HepG2 (cell line): ENCODE measurements at regions not wholly inside any gene's neighbourhood (a gene's known extent, or its start where the extent isn't known, plus 50 kb on each side); places are given as distances from the start of the nearest gene placed in this dataset.

ENCODE experiments used
- ARHGAP35 ChIP-seq: sonication (generic); formaldehyde crosslinking; IDR thresholded peaks from 2 replicates; pipeline ENCODE4 v1.9.0; 2022; ENCODE audit warnings: mild to moderate bottlenecking, inconsistent platforms, moderate library complexity, missing genetic modification reagents, borderline replicate concordance
- E2F5 ChIP-seq: sonication (generic); formaldehyde crosslinking; conservative IDR thresholded peaks from 2 replicates; pipeline ENCODE4 v1.4.0; 2020; ENCODE audit warnings: missing genetic modification reagents
- ELK4 ChIP-seq: sonication (generic); formaldehyde crosslinking; IDR thresholded peaks from 2 replicates; pipeline ENCODE4 v1.9.0; 2021; ENCODE audit warnings: missing genetic modification reagents, borderline replicate concordance
- ETV6 ChIP-seq: sonication (generic); formaldehyde crosslinking; conservative IDR thresholded peaks from 2 replicates; pipeline ENCODE4 v1.4.0; 2020; ENCODE audit warnings: missing genetic modification reagents
- HDAC6 ChIP-seq: fragments of 200-600 bp; sonication (generic); IDR thresholded peaks from 2 replicates; pipeline ENCODE4 v1.7.0; 2017; ENCODE audit warnings: mild to moderate bottlenecking, antibody characterized with exemption, low read length, low read depth
- POLR2A ChIP-seq, 2 experiments: IDR thresholded peaks; 2 replicates each; pipeline ENCODE4 v1.6.1; 2011; ENCODE audit warnings: low read depth in 2 of 2, low read length in 2 of 2, mild to moderate bottlenecking in 1 of 2, moderate library complexity in 1 of 2; ENCODE audit not compliant: insufficient read depth in 1 of 2
- RORA ChIP-seq: sonication (generic); formaldehyde crosslinking; IDR thresholded peaks from 2 replicates; pipeline ENCODE4 v1.5.0; 2020; ENCODE audit warnings: mild to moderate bottlenecking, missing genetic modification reagents, moderate library complexity
- SP1 ChIP-seq, 2 experiments: fragments of 450-650 bp in 1 of 2; sonication (generic) in 1 of 2; formaldehyde crosslinking in 1 of 2; IDR thresholded peaks; 2 replicates each; pipeline versions ENCODE4 v1.4.0 to v1.6.1; 2016 to 2020; ENCODE audit warnings: missing genetic modification reagents in 1 of 2
- ZFY ChIP-seq: sonication (generic); formaldehyde crosslinking; IDR thresholded peaks from 2 replicates; pipeline ENCODE4 v1.4.0; 2020; ENCODE audit warnings: missing genetic modification reagents
- ZSCAN9 ChIP-seq: IDR thresholded peaks from 2 replicates; pipeline ENCODE4 v1.6.1; 2016; ENCODE audit warnings: borderline replicate concordance
- TF ChIP-seq, protein P1 (sequence below): sonication (generic); formaldehyde crosslinking; IDR thresholded peaks from 2 replicates; pipeline ENCODE4 v1.4.0; 2020; ENCODE audit warnings: missing genetic modification reagents, borderline replicate concordance
- TF ChIP-seq, protein P2 (sequence below), 2 experiments: IDR thresholded peaks; 2 replicates each; pipeline ENCODE4 v1.6.1; 2011 to 2012; ENCODE audit warnings: low read length in 2 of 2, borderline replicate concordance in 1 of 2, low read depth in 1 of 2, mild to moderate bottlenecking in 1 of 2, moderate library complexity in 1 of 2

DNA sequence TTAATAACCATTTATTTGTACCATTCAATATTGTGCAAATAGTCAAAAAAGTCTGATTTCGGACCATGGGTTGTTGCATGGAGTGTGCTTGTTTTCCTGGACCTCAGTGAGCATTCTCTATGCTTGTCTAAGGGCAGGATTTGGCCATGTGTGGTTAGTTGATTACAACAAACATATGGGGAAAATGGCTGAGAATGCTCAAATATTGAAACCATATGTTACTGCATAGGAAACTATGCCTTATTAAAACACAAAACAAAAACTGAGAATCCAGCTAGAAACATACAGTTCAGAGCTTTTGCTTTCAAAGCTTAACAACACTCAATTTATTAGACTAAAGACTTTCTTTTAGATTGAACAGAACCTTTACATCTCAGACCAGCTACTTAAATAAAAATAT is 928.3 kb downstream of the NR2F1-AS1 start:
- TF ChIP-seq HDAC6 (no peak), E2F5 (CRISPR knock-in tag) (no peak), POLR2A (IDR thresholded peaks at IDR 0.05; ENCODE audit: insufficient read depth in 1 of 2, low read depth in 2 of 2, low read length in 2 of 2) (no peak), ZFY (CRISPR knock-in tag) (no peak), ELK4 (CRISPR knock-in tag) (no peak), ARHGAP35 (CRISPR knock-in tag) (no peak), ZSCAN9 (CRISPR knock-in tag) (no peak), SP1 (IDR thresholded peaks at IDR 0.05) (no peak), SP1 (CRISPR knock-in tag; IDR thresholded peaks at IDR 0.05) (no peak), RORA (CRISPR knock-in tag) (no peak), ETV6 (CRISPR knock-in tag) (no peak)
- TF ChIP-seq, protein P1, sequence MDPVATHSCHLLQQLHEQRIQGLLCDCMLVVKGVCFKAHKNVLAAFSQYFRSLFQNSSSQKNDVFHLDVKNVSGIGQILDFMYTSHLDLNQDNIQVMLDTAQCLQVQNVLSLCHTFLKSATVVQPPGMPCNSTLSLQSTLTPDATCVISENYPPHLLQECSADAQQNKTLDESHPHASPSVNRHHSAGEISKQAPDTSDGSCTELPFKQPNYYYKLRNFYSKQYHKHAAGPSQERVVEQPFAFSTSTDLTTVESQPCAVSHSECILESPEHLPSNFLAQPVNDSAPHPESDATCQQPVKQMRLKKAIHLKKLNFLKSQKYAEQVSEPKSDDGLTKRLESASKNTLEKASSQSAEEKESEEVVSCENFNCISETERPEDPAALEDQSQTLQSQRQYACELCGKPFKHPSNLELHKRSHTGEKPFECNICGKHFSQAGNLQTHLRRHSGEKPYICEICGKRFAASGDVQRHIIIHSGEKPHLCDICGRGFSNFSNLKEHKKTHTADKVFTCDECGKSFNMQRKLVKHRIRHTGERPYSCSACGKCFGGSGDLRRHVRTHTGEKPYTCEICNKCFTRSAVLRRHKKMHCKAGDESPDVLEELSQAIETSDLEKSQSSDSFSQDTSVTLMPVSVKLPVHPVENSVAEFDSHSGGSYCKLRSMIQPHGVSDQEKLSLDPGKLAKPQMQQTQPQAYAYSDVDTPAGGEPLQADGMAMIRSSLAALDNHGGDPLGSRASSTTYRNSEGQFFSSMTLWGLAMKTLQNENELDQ, result no peak
- TF ChIP-seq, protein P2, sequence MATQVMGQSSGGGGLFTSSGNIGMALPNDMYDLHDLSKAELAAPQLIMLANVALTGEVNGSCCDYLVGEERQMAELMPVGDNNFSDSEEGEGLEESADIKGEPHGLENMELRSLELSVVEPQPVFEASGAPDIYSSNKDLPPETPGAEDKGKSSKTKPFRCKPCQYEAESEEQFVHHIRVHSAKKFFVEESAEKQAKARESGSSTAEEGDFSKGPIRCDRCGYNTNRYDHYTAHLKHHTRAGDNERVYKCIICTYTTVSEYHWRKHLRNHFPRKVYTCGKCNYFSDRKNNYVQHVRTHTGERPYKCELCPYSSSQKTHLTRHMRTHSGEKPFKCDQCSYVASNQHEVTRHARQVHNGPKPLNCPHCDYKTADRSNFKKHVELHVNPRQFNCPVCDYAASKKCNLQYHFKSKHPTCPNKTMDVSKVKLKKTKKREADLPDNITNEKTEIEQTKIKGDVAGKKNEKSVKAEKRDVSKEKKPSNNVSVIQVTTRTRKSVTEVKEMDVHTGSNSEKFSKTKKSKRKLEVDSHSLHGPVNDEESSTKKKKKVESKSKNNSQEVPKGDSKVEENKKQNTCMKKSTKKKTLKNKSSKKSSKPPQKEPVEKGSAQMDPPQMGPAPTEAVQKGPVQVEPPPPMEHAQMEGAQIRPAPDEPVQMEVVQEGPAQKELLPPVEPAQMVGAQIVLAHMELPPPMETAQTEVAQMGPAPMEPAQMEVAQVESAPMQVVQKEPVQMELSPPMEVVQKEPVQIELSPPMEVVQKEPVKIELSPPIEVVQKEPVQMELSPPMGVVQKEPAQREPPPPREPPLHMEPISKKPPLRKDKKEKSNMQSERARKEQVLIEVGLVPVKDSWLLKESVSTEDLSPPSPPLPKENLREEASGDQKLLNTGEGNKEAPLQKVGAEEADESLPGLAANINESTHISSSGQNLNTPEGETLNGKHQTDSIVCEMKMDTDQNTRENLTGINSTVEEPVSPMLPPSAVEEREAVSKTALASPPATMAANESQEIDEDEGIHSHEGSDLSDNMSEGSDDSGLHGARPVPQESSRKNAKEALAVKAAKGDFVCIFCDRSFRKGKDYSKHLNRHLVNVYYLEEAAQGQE (IDR thresholded peaks at IDR 0.05; ENCODE audit: borderline replicate concordance in 1 of 2, low read depth in 1 of 2, low read length in 2 of 2), result no peak
